ENCODE measurements at regions not wholly inside any gene's neighbourhood (a gene's known extent, or its start where the extent isn't known, plus 50 kb on each side); places are given as distances from the start of the nearest gene placed in this dataset.
"Not testable (repeated sequence)": the region's sequence is repeated elsewhere in the genome, so short reads cannot be mapped to it uniquely, and the experiment has no call there.

DNA sequence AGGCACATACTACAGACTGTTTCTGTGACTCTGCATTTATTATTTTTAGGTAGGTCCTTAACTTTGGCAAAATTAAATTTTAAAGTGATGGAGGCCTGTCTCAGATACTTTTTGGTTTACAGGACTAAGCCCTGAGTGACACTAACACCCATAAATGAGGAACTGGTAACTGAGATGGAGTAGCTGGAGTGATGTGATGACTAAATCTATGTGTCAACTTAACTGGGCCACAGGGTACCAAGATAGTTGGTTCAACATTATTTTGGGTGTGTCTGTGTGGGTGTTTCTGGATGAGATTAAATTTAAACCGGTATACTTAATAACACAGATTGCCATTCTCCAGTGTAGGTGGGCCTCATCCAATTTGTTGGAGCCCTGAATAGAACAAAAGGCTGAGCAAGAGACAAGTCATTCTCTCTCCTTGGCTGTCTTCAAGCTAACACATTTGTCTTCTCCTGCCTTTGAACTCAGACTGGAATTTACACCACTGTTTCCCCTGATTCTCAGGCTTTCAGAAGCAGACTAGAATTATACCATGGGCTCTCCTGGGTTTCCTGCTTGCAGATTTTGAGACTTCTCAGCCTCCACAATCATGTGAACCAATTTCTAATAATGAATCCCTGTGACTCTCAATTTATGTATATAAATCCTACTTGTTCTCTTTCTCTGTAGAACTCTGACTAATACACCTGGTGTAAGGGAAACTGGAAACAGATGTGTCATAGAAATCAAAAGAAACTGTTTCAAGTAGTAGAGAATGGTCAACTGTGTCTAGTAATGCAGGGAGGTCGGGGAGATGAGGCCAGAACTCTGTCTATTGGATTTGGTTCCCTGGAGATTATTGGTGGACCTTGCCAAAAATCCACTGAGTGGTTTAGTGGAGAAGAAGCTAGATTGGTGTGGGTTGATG lies 579.2 kb downstream of the EPM2A start:
- H3K36me3 ChIP-seq = no peaks in the 10 kb centered on the region
- no peak overlapping the region for H3K27ac ChIP-seq
- H3K4me3 ChIP-seq = no peak overlapping the region
- ATAC-seq (no peak), DNase-seq (no peak)
- no peaks in the 10 kb centered on the region for H3K4me1 ChIP-seq
- H3K27me3 ChIP-seq = no peaks in the 10 kb centered on the region
- intact Hi-C loops (cut with DNase I) = no loop called here
- TF ChIP-seq, protein P1, sequence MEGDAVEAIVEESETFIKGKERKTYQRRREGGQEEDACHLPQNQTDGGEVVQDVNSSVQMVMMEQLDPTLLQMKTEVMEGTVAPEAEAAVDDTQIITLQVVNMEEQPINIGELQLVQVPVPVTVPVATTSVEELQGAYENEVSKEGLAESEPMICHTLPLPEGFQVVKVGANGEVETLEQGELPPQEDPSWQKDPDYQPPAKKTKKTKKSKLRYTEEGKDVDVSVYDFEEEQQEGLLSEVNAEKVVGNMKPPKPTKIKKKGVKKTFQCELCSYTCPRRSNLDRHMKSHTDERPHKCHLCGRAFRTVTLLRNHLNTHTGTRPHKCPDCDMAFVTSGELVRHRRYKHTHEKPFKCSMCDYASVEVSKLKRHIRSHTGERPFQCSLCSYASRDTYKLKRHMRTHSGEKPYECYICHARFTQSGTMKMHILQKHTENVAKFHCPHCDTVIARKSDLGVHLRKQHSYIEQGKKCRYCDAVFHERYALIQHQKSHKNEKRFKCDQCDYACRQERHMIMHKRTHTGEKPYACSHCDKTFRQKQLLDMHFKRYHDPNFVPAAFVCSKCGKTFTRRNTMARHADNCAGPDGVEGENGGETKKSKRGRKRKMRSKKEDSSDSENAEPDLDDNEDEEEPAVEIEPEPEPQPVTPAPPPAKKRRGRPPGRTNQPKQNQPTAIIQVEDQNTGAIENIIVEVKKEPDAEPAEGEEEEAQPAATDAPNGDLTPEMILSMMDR (IDR thresholded peaks at IDR 0.05) = no peak
- H3K9me3 ChIP-seq = peaks cover 0 to 27% of the 10 kb centered on the region in 2 donors

DNA sequence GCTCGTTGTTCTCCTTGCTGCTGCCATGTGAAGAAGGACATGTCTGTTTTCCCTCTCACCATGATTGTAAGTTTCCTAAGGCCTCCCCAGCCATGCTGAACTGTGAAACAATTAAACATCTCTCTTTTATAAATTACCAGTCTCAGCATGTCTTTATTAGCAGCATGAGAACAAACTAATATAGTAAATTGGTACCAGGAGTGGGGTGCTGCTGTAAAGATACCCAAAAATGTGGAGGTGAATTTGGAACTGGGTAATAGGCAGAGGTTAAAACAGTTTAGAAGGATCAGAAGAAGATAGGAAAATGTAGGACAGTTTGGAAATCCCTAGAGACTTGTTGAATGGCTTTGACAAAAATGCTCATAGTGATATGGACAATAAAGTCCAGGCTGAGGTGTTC lies 576.7 kb downstream of the EPM2A start:
- DNase-seq; ATAC-seq; H3K27me3 ChIP-seq; H3K36me3 ChIP-seq; H3K4me3 ChIP-seq; H3K4me1 ChIP-seq; intact Hi-C loops (cut with DNase I); H3K27ac ChIP-seq: not testable (repeated sequence)
- H3K9me3 ChIP-seq = peaks cover 0 to 27% of the 10 kb centered on the region in 2 donors

DNA sequence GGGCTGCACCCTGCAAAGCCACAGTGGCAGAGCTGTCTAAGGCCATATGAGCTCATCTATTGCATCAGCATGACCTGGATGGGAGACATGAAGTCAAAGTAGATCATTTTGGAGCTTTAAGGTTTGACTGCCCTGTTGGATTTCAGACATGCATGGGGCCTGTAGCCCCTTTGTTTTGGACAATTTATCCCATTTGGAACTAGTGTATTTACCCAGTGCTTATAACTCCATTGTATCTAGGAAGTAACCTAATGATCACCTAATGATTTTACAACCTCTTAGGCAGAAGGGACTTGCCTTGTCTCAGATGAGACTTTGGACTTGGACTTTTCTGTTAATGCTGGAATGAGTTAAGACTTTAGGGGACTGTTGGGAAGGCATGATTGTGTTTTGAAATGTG lies 575.4 kb downstream of the EPM2A start:
- intact Hi-C loops (cut with DNase I) = no loop called here

DNA sequence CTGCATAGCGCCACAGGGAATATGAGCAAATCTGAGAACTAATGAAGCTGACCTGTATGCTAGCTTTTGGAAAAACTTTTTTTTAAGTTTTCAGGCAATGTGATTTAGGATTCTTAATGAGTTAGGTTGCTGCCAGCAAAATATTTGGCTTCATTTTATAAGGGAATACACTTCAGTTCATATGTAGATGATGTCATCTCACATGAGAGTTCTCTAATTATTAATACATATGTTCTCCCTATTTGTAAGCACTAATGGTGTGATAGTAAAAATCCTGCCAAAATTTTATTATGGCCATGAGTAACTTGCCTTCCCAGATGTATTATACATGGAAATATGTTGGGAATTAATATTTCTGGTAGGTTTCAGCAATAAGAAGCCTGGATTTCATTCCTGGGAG lies 573.8 kb downstream of the EPM2A start:
- ATAC-seq (no peak), DNase-seq (no peak)
- H3K27me3 ChIP-seq = no peaks in the 10 kb centered on the region
- TF ChIP-seq, protein P1 (IDR thresholded peaks at IDR 0.05) = no peak
- no peak overlapping the region for H3K4me3 ChIP-seq
- H3K9me3 ChIP-seq = peaks cover 0 to 27% of the 10 kb centered on the region in 2 donors
- H3K27ac ChIP-seq = no peak overlapping the region
- H3K36me3 ChIP-seq = no peaks in the 10 kb centered on the region
- intact Hi-C loops (cut with DNase I) = no loop called here
- H3K4me1 ChIP-seq = no peaks in the 10 kb centered on the region

More for the DNA sequence above, 575.4 kb downstream of the EPM2A start:
- Histone ChIP-seq H3K27me3 (no peaks in the 10 kb centered on the region), H3K9me3 (peaks cover 0 to 27% of the 10 kb centered on the region in 2 donors), H3K27ac (no peak overlapping the region), H3K4me3 (no peak overlapping the region), H3K36me3 (no peaks in the 10 kb centered on the region), H3K4me1 (no peaks in the 10 kb centered on the region)
- TF ChIP-seq, protein P1 (IDR thresholded peaks at IDR 0.05) = no peak
- ATAC-seq (no peak), DNase-seq (no peak)

DNA sequence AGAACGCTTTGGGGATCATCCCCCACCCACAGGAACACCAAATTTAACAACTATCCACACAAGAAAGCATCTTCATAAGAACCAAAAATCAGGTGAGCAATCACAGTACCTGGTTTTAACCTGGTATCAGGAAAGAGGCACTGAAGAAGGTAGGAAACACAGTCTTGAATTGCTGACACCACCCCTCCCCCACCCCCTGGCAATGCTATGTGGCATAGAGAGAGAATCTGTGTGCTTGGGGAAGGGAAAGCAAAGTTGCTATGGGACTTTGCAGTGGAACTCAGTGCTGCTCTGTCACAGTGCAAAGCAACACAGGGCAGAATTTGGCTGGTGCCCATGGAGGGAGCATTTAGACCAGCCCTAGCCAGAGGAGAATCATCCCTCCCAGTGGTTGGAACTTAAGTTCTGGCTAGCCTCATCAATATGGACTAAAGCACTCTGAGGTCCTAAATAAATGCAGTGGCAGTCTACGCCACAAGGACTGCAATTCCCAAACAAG lies 565.5 kb downstream of the EPM2A start:
- Histone ChIP-seq H3K9me3 (no peaks in the 10 kb centered on the region), H3K36me3 (no peaks in the 10 kb centered on the region), H3K4me3 (no peak overlapping the region), H3K4me1 (no peaks in the 10 kb centered on the region), H3K27ac (no peak overlapping the region), H3K27me3 (no peaks in the 10 kb centered on the region)
- DNase-seq = no peak
- ATAC-seq = no peak
- intact Hi-C loops (cut with DNase I) = no loop called here
- TF ChIP-seq, protein P1 (IDR thresholded peaks at IDR 0.05) = no peak
